Lower leg skin (tissue), 4 donors: ENCODE measurements at regions not wholly inside any gene's neighbourhood (a gene's known extent, or its start where the extent isn't known, plus 50 kb on each side); places are given as distances from the start of the nearest gene placed in this dataset.

Source experiments
- DNase-seq, 2 donors: peaks; one replicate each; pipeline ENCODE4 v3.0.0-alpha.2; 2019; ENCODE audit warnings: low spot score in 2 of 2
- H3K4me3 ChIP-seq: fragments of 200-600 bp; sonication (generic); 2 replicates; pipeline ENCODE4 v1.5.1; 2017; ENCODE audit warnings: mild to moderate bottlenecking, low read depth; ENCODE audit not compliant: poor library complexity, severe bottlenecking
- POLR2A ChIP-seq, 2 donors: fragments of 450-650 bp; IDR thresholded peaks; one replicate each; pipeline ENCODE4 v1.6.1; 2016 to 2017; ENCODE audit warnings: antibody characterized with exemption in 2 of 2, mild to moderate bottlenecking in 1 of 2, moderate library complexity in 1 of 2
- WGBS, 2 donors: methylation state at CpG; one replicate each; pipeline ENCODE4 v1.1.5; 2018; 5-methylcytosine and 5-hydroxymethylcytosine counted together
- intact Hi-C: fragments of 100-400 bp; cut with DNase I; formaldehyde crosslinking; loops from one replicate; pipeline ENCODE4 v1.15.0; 2023; ENCODE audit warnings: low total_unique reads
- TF ChIP-seq, protein P1 (sequence below), 3 donors: fragments of 450-650 bp; IDR thresholded peaks; one replicate each; pipeline ENCODE4 v1.5.1; 2016; ENCODE audit warnings: antibody characterized with exemption in 3 of 3, mild to moderate bottlenecking in 3 of 3, moderate library complexity in 2 of 3

DNA sequence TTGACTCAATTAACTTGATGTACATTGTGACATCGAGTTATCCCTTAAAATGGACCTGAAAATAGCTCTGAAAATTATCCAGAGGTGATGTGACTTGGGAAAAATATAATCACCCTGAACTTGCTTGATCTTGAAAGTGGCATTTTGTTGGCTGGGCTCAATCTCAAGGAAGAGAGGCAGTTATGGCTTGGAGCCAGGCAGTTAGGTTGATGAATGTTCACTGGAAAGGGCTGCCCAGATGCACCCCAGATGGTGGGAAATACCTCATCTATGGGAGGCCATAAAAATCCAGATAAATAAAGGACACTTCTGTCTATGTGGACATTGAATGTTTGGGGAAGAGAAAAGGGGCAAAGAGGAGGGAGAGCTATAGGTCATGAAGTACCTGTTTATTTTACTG lies 55.7 kb upstream of the OR5AN1 start:
- intact Hi-C loops, result no loop called here
- TF ChIP-seq POLR2A (IDR thresholded peaks at IDR 0.05), result no peak
- TF ChIP-seq, protein P1, sequence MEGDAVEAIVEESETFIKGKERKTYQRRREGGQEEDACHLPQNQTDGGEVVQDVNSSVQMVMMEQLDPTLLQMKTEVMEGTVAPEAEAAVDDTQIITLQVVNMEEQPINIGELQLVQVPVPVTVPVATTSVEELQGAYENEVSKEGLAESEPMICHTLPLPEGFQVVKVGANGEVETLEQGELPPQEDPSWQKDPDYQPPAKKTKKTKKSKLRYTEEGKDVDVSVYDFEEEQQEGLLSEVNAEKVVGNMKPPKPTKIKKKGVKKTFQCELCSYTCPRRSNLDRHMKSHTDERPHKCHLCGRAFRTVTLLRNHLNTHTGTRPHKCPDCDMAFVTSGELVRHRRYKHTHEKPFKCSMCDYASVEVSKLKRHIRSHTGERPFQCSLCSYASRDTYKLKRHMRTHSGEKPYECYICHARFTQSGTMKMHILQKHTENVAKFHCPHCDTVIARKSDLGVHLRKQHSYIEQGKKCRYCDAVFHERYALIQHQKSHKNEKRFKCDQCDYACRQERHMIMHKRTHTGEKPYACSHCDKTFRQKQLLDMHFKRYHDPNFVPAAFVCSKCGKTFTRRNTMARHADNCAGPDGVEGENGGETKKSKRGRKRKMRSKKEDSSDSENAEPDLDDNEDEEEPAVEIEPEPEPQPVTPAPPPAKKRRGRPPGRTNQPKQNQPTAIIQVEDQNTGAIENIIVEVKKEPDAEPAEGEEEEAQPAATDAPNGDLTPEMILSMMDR (IDR thresholded peaks at IDR 0.05), result no peak
- DNase-seq, result no peak
- H3K4me3 ChIP-seq, result no peak overlapping the region
- 29 to 31% methylated on average over 1 of the region's 1 CpG for WGBS, 2 donors

DNA sequence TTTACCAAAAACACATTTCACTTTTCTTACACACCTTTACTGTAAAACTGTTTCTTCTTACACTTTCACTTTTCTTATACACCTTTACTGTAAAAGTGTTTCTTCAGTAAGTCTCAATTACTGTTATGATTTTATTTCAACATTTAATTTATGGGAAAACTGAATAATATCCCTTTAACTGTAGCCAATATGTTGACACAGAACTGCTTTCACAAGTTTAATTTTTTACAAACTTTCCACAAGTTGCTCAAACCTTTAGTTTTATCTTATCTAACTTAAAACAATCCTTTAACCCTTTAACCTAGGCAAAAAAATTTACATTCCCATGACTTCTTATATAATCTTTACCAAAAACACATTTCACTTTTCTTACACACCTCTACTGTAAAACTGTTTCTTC lies 63.3 kb upstream of the OR5AN1 start:
- intact Hi-C loops, result no loop called here

DNA sequence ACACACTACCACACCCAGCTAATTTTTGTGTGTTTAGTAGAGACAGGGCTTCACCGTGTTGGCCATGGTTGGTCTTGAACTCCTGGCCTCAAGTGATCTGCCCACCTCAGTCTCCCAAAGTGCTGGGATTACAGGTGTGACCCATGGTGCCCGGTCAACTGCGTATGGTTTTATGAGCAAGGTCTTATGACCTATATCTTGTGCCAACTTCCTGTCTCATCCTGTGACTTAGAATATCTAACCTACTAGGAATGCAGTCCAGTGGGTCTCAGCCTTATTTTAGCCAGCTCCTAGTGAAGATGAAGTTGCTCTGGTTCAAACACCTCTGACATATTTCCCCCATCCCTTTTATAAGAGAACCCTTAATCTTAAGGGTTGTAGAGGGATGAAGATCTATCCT lies 66.1 kb upstream of the OR5AN1 start:
- DNase-seq, result no peak
- no peak for TF ChIP-seq POLR2A (IDR thresholded peaks at IDR 0.05)
- TF ChIP-seq, protein P1 (IDR thresholded peaks at IDR 0.05), result no peak
- WGBS, 2 donors, result 83 to 93% methylated on average over 3 of the region's 3 CpGs

More for the DNA sequence above, 63.3 kb upstream of the OR5AN1 start:
- no peak for TF ChIP-seq POLR2A (IDR thresholded peaks at IDR 0.05)
- TF ChIP-seq, protein P1 (IDR thresholded peaks at IDR 0.05), result no peak
- DNase-seq, result no peak
- no peak overlapping the region for H3K4me3 ChIP-seq

DNA sequence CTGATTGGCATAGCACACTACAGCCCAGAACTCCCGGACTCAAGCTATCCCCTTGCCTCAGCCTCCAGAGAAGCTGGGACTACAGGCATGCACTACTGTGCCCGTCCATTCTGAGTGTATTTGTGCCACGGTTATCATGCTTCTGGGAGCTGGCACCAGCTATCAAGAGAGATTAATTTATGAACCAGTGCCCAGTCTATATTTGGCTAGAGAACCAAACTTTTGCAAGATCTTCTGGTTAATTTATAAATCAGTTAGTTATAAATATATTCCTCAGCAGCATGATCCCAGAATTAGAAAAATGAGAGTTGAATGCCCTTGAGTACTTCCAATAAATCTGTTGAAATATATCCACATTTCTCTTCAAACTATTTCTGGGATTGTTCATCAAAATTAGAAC lies 67.5 kb upstream of the OR5AN1 start:
- 56 to 80% methylated on average over 3 of the region's 3 CpGs for WGBS, 2 donors
- no peak overlapping the region for H3K4me3 ChIP-seq
- no peak for DNase-seq
- no peak for TF ChIP-seq POLR2A (IDR thresholded peaks at IDR 0.05)
- TF ChIP-seq, protein P1 (IDR thresholded peaks at IDR 0.05), result no peak
- intact Hi-C loops, result no loop called here

More for the DNA sequence above, 66.1 kb upstream of the OR5AN1 start:
- intact Hi-C loops, result no loop called here
- H3K4me3 ChIP-seq, result no peak overlapping the region

DNA sequence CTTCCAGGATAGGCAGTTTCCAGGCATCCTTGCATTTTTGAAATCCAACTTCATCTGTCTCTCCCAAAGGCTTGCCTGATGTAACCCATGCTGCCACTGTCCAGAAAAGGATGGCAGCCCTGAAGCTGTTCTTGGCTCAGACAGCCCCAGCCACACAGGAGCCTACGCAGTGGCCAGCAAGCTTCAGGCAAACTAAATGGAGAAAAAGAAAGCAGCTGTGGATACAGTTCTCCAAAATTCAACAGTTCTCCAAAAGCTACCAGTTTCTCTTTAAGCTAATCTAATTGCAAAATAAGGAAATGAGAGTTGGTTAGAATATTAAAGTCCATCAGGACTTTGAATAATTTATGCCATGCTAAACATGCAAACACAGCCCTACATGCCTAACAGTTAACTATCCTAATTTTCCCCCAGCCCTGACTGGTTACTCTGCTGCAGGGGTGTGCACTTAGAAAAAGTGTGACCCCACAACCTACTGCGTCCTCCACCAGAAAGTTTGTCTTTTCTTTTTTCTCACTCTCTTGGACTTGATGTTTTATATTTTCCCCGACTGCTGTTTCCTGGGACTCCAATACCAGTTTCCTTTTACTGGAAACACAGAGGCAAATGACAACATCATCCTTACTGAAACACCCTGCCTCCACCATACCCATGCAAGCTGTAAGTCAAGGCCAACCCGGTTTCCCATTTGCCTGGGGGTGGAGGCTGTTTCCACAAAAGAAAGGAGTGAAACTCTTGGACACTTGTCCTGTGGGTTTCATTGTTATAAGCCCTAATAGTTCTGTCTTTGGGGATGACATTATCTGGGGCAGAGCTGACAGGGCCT lies 69.1 kb upstream of the OR5AN1 start:
- no peak for DNase-seq
- intact Hi-C loops, result no loop called here
- H3K4me3 ChIP-seq, result no peak overlapping the region
- TF ChIP-seq POLR2A (IDR thresholded peaks at IDR 0.05), result no peak
- TF ChIP-seq, protein P1 (IDR thresholded peaks at IDR 0.05), result no peak
- 68 to 71% methylated on average over 4 of the region's 4 CpGs for WGBS, 2 donors
